ENCODE measurements at regions not wholly inside any gene's neighbourhood (a gene's known extent, or its start where the extent isn't known, plus 50 kb on each side); places are given as distances from the start of the nearest gene placed in this dataset.

DNA sequence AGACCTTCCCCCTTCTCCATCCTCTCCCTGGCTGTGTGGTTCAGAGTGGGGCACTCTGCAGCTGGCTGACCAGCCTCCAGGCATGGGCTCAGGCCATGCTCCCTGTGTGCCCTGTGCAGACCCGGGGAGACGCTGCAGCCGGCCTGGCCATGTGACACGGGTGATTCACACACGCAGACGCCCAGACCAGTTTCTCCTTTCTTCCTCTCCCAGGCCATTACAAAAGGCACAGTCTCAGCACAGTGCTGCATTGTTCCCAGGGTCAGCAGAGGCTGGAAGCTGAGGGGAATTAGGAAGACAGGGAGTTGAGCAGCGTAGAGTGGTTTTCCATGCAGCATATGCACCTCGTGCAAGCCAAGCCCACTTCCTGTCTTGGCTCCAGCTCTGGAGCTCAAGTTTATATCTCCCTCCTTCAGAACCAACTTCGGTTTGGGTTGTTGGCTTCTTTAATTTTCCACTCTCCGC is 288.5 kb downstream of the TNS1 start:
- Histone ChIP-seq H3K36me3 (ENCODE audit: low read depth, missing control alignments) (no peaks in the 10 kb centered on the region), H3K9me3 (no peaks in the 10 kb centered on the region), H3K4me1 (peaks cover 34% of the 10 kb centered on the region), H3K27me3 (no peaks in the 10 kb centered on the region), H3K4me3 (no peak overlapping the region), H3K27ac (peak overlapping the region in 1 of 2 donors; percentile 68)
- DNase-seq: peak; percentile 62
- 51 to 52% methylated on average over 4 to 10 of the region's 10 CpGs for WGBS, 2 donors
- TF ChIP-seq POLR2A (IDR thresholded peaks at IDR 0.05): no peak
- TF ChIP-seq, protein P1, sequence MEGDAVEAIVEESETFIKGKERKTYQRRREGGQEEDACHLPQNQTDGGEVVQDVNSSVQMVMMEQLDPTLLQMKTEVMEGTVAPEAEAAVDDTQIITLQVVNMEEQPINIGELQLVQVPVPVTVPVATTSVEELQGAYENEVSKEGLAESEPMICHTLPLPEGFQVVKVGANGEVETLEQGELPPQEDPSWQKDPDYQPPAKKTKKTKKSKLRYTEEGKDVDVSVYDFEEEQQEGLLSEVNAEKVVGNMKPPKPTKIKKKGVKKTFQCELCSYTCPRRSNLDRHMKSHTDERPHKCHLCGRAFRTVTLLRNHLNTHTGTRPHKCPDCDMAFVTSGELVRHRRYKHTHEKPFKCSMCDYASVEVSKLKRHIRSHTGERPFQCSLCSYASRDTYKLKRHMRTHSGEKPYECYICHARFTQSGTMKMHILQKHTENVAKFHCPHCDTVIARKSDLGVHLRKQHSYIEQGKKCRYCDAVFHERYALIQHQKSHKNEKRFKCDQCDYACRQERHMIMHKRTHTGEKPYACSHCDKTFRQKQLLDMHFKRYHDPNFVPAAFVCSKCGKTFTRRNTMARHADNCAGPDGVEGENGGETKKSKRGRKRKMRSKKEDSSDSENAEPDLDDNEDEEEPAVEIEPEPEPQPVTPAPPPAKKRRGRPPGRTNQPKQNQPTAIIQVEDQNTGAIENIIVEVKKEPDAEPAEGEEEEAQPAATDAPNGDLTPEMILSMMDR (IDR thresholded peaks at IDR 0.05): no peak
- intact Hi-C loops (cut with DNase I; ENCODE audit: low total_unique reads): no loop called here

DNA sequence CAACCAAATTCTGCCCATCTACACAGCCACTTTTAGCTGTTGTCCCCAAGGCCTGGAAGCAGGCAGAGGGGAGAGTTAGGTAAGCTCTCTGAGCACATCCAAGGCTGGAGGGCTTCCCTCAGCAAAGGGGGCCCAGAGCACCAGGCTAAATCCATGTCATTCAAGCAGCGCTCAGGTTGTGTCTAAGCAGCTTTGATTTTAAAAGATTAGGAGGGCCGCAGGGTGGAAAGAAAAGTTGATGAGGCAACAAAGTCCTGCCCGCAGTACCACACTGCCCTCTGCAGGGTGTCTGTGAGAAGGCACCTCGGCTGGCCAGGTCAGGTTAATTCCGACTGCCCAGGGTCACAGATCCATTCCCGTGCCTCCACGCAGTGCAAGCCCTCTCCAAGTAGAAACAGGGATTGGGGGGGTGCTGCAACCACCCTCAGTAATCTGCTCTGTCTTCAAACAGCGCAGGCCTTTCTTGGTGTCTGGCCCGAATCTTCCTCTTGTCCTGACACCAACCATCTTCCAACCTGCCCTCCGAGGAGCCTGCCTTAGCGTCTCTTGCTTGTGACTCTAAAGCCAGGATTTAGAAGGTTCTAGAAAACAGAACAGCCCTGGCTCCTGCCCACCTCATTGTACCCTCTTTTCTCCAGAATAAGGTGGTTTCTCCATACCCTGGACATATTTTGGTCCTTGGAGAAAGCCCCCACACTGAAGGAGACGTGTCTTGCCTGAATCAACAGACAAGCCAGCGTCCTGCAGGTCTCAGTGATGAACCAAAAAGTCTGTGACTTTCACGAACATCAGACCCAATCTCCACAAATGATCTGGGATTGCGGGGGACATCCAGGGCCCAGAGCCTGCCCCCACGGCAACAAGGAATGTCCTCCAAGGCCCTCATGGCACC is 289.2 kb downstream of the TNS1 start:
- Histone ChIP-seq H3K4me1 (peaks cover 36% of the 10 kb centered on the region), H3K9me3 (no peaks in the 10 kb centered on the region), H3K4me3 (no peak overlapping the region), H3K27me3 (no peaks in the 10 kb centered on the region), H3K36me3 (ENCODE audit: low read depth, missing control alignments) (no peaks in the 10 kb centered on the region), H3K27ac (peak overlapping the region in 1 of 2 donors; percentile 68)
- WGBS, 2 donors: 38 to 53% methylated on average over 12 to 16 of the region's 16 CpGs
- peak; percentile 86 for DNase-seq
- intact Hi-C loops (cut with DNase I; ENCODE audit: low total_unique reads): no loop called here
- TF ChIP-seq POLR2A (IDR thresholded peaks at IDR 0.05): no peak
- TF ChIP-seq, protein P1 (IDR thresholded peaks at IDR 0.05): peak; percentile 89 to 96 (median 96)

DNA sequence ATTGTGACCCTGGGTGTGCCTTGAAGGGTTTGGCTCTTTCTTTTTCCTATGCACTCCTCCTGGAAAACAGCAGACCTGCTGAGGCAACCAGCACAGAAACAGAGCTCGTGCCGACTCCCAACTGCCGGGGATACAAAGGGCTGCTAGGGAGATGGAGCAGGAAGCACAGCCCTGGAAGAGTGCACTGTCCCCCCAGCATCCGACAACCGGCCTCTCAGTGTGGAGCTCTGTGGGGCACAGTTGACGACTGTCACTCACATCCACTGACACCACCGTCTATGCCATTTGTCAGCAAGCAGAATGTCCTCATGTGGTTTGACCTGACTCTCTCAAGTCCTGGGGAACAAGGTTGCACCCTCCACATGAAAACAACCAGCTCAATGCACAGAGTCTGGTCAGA is 290.4 kb downstream of the TNS1 start:
- 71 to 79% methylated on average over 4 to 7 of the region's 7 CpGs for WGBS, 2 donors
- no peaks in the 10 kb centered on the region for H3K9me3 ChIP-seq
- no peak overlapping the region for H3K4me3 ChIP-seq

DNA sequence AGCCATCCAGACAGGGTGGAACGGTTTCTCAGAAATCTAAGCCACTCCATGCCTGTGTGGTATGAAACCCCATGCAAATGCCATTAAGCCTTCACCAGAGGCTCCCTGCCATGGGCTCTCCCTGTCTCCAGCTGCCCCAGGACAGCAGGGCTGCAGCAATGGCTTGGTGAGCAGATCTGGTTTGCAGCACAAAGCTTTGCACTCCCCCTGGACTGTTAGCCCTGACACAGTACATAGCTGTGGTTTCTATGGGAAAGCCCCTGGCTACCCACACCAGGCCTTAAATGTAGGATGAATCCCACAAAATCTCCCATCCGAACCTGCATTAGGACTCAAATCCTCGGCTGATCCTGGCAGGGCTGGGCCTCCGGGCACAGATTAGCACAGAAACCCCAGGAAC is 291.6 kb downstream of the TNS1 start:
- no peaks in the 10 kb centered on the region for H3K27me3 ChIP-seq
- WGBS, 2 donors: 60 to 83% methylated on average over 1 to 4 of the region's 4 CpGs
- TF ChIP-seq POLR2A (IDR thresholded peaks at IDR 0.05): no peak
- TF ChIP-seq, protein P1 (IDR thresholded peaks at IDR 0.05): no peak
- no peaks in the 10 kb centered on the region for H3K9me3 ChIP-seq
- H3K36me3 ChIP-seq (ENCODE audit: low read depth, missing control alignments): no peaks in the 10 kb centered on the region
- DNase-seq: no peak
- no peak overlapping the region for H3K4me3 ChIP-seq
- H3K4me1 ChIP-seq: peaks cover 43% of the 10 kb centered on the region
- intact Hi-C loops (cut with DNase I; ENCODE audit: low total_unique reads): no loop called here
- peak overlapping the region in 1 of 2 donors; percentile 68 for H3K27ac ChIP-seq

More for the DNA sequence above, 290.4 kb downstream of the TNS1 start:
- intact Hi-C loops (cut with DNase I; ENCODE audit: low total_unique reads): no loop called here
- Histone ChIP-seq H3K27ac (peak overlapping the region in 1 of 2 donors; percentile 68), H3K36me3 (ENCODE audit: low read depth, missing control alignments) (no peaks in the 10 kb centered on the region), H3K27me3 (no peaks in the 10 kb centered on the region), H3K4me1 (peaks cover 36% of the 10 kb centered on the region)
- DNase-seq: no peak
- no peak for TF ChIP-seq POLR2A (IDR thresholded peaks at IDR 0.05)
- TF ChIP-seq, protein P1 (IDR thresholded peaks at IDR 0.05): no peak

Data from testis (tissue), 2 donors.